ENCODE measurements at regions not wholly inside any gene's neighbourhood (a gene's known extent, or its start where the extent isn't known, plus 50 kb on each side); places are given as distances from the start of the nearest gene placed in this dataset.

GRCh38 chr5:67974471-67974870, 241.1 kb upstream of the PIK3R1 start:
- TF ChIP-seq ETV6 (conservative IDR thresholded peaks at IDR 0.05 in 1 of 2, IDR thresholded peaks at IDR 0.05 in 1 of 2; ENCODE audit: borderline replicate concordance in 1 of 2, low read depth in 1 of 2) (no peak), CTCF (IDR thresholded peaks at IDR 0.05 in 2 of 3, conservative IDR thresholded peaks at IDR 0.05 in 1 of 3; ENCODE audit: control insufficient read depth in 2 of 3, extremely low read depth in 1 of 3, insufficient read depth in 1 of 3, low read depth in 3 of 3, low read length in 3 of 3) (no peak), SRF (IDR thresholded peaks at IDR 0.05; ENCODE audit: low read depth in 2 of 2, low read length in 2 of 2) (no peak), POLR2A (IDR thresholded peaks at IDR 0.05; ENCODE audit: low read depth, low read length) (no peak), MYC (IDR thresholded peaks at IDR 0.05; ENCODE audit: insufficient read depth, insufficient read length, insufficient replicate concordance, low read length, severe bottlenecking) (no peak), BMI1 (IDR thresholded peaks at IDR 0.05; ENCODE audit: borderline replicate concordance) (no peak), ZBTB33 (IDR thresholded peaks at IDR 0.05) (no peak), SIN3A (IDR thresholded peaks at IDR 0.05; ENCODE audit: low read depth, low read length) (no peak)
